HG02973 (cell line): ENCODE measurements at regions not wholly inside any gene's neighbourhood (a gene's known extent, or its start where the extent isn't known, plus 50 kb on each side); places are given as distances from the start of the nearest gene placed in this dataset.
"Not testable (repeated sequence)": the region's sequence is repeated elsewhere in the genome, so short reads cannot be mapped to it uniquely, and the experiment has no call there.

ENCODE experiments used
- ATAC-seq: cut with Tn5 transposase; IDR thresholded peaks from one replicate; pipeline ENCODE4 v1.9.1; 2021; ENCODE audit warnings: moderate library complexity; ENCODE audit not compliant: unreplicated experiment

DNA sequence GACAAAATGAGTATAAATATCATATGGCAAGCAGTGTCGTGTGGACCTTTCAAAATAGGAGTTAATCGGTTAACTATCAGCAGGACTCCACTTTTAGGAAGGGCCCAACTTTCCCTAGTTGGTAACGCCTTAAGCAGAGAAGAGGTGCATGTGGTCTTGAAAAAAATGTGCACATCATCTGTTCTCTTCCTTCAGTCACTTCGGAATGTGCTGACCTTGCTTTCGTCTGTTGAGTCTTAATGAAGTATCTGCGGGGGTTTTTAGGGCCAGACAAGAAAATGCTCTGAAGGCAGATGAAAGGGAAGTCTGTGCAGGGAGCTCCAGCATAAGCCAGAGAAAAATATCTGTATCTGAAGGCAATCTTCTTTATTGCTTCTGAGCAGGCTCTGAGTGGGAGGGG lies 185.2 kb downstream of the AEBP2 start:
- no peak for ATAC-seq

DNA sequence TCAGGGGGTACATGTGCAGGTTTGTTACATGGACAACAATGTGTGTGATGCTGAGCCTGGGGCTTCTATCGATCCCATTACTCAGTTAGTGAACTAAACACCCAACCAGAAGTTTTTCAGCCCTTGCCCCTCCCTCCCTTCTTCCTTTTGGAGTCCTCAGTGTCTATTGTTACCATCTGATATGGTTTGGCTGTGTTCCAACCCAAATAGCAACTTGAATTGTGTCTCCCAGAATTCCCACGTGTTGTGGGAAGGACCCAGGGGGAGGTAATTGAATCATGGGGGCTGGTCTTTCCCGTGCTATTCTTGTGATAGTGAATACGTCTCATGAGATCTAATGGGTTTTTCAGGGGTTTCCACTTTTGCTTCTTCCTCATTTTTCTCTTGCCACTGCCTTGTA lies 186.3 kb downstream of the AEBP2 start:
- ATAC-seq = not testable (repeated sequence)

DNA sequence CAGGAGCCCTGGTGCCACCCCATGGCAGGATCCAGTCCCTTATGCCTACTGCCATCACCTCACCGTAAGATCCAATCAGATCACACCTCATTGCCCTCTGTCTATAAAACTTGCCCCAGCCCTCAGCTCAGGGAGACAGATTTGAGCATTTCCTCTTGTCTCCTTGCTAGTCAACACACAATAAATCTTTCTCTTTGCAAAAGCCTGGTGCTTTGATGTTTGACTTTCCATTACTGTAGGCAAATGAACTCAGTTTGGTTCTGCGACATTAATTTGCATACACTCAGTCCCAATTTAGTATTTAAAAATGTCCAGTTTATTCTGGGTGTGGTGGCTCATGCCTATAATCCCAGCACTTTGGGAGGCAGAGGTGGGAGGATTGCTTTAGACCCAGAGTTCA lies 188.4 kb downstream of the AEBP2 start:
- no peak for ATAC-seq

DNA sequence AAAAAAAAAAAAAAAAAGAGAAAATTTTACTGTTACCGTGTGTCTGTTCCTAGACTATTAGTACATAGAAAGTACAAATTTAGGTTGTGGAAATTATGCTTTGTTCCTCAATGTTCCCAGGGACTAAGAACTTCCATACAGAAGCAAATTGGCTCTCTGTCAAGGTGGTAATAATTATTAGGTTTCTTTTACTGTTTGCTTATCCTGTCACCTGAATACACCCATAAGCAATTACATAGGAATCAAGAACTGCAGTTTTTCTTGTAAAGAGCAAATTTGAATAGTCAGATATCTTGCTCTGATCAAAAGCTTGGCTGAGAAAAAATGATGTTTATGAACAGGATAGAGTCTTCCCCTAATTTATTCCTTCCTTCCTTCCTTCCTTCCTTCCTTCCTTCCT lies 191.2 kb downstream of the AEBP2 start:
- ATAC-seq = no peak

DNA sequence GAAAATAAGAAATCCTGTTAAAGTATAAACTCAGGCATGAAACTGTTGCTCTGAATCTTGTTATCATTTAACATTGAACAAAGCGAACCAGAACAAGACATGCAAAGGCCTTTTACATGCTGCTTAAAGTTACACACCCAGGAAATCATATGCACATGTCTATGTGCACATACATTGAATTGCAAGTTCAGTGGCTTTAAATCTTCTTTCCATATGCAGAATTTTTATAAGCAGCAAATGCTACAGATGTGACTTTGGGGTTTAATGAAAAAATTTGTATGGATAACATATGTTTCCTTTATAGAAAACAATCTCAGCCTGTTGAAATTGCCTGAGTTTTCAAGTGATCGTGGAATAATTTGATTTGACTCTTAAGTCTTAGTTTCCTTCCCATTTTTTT lies 193.9 kb downstream of the AEBP2 start:
- no peak for ATAC-seq

DNA sequence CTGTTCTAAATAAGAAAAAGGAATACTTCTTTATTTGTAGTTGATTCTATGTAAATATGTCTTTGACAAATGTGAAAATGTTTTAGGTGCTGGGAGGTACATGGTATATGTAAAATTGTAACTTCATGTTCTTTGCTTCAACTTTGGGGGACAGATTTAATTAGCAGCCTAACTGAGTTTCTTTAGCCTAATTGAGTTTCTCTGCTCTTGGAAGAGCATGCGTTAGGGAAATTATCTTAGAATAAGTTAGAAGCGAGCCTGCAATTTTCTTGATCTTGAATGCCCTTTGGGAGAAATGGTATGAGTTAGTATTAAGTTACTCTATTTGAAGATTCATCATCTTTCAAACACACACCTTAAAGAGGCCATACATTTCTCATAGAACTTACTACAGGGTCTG lies 194.3 kb downstream of the AEBP2 start:
- no peak for ATAC-seq

DNA sequence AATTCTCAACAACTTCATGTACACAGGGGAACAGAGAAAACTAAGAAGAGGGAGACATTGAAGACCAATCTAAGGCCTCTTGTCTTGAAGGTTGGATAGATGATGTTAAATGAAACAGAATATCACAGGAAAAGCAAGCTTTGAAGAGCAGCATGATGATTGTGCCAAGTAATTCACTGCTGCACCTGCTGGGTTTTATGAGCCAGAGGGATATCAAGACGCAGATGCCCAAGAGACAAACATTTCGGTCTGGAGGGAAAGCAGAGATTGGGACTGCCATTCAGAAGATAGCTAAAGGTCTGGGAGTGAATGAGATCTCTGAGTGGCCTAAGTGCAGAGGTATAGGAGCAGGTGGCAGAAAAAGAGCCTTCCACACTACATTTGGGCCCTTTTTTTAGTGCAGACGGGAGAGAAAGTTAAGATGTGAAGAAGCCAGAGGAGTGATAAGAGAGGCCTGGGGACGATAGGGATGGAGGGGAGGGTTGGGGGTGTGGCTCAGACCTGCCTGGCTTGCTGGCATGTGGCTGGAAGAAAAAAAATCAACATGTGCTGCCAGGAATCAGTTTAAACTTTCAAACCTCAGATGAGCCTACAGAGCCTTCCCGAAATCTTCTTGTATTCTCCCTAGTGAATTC lies 200.6 kb downstream of the AEBP2 start:
- no peak for ATAC-seq

DNA sequence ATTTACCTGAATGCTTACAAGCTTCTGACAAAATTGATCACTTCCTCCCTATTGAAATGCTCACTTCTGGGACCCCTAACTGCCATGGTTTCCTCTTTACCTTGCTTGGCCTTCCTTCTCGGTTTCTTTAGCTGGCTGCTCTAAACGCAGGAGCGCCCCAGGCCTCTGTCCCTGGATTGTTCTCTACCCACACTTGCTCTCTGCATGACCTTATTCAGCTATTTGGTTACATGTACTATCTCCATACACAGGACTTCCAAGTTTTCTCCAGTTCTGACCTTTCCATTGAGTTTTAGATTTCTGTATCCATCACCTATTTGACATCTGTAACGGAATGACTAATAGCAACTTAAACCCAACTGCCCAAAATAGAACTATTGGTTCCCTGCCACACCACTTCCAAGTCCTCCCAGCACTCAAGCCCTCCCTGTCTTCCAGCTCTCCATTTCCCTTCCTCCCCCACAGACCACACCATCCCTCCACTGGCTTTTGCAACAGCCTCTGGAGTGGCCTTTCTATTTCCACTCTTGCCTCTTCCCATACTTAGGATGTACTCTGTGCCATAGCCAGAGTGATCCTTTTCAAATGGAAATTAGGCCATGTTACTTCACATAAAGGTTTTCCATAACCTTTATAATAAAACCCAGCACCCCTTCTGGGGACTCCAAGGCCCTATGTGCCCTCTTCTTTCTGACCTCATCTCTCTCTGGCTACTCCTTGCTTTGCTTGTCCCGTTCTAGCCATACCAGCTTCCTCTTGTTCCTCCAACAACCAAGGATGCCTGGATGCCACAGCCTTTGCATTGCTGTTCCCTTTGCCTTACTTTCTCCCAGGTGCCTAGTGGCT lies 202.2 kb downstream of the AEBP2 start:
- ATAC-seq = no peak

DNA sequence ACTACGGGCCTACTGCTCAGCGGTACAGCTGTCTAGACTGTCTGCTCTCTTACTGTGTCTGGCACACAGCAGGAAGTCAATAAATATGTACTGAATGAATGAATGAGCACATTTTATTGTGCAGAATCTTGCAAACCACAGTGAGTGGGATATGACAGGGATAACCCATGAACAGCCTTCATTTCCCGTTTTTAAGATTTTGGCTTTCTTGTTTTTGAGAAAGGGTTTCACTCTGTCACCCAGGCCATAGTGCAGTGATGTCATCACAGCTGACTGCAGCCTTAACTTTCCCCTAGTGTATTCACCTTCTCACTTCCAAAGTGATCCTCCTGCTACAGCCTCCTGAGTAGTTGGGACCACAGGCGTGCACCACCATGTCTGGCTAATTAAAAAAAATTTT lies 203.1 kb downstream of the AEBP2 start:
- ATAC-seq = no peak

DNA sequence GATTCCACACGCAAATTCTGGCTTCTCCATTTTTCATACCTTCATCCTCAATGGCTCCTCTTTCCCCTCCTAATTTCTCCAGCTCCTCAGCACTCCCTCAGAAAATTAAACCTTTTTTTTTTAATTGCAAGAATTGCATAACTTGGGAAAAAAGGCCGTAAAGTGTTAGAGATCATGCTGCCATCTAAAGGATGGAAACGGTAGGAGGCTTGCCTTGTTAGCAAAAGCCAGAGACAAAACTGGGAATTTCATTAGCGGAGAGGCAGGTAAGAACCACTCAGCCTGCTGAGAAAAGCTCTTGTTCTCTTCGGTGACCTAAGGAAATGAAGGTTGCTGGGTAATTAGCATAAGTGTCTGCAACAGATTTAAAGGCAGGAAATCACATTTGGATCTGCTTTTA lies 204.3 kb downstream of the AEBP2 start:
- ATAC-seq = no peak

DNA sequence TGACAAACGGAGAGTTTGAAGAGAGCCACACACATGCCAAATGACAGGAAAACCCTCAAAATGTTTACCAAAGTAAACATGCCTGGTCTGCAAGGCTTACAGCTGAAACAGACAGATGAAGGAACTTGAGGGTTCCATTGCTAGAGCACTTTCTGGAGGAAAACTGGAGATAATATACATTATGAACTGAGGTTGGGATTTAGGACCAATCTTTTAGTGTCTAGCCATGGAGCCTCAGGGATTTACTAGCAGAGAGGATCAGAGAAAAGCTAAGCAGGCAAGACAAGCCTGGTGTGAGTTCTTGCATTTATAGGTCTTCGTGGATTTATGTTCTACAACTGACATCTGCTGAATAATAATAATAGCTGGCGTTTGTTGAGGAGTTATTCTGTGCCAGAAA lies 205.3 kb downstream of the AEBP2 start:
- ATAC-seq = no peak

DNA sequence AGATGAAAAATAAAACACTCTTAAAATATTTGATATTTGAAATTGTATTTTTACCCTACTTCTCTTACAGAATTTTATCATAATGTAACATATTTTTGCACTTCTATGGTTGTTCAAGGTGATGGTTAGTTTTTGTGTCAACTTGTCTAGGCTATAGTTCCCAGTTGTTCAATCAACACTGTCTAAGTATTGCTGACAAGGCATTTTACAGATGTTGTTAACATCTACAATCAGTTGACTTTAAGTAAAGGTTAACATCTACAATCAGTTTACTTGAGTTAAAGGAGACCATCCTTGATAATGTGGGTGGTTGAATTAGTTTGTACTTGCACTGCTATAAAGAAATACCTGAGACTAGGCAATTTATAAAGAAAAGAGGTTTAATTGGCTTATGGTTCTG lies 206.5 kb downstream of the AEBP2 start:
- no peak for ATAC-seq

DNA sequence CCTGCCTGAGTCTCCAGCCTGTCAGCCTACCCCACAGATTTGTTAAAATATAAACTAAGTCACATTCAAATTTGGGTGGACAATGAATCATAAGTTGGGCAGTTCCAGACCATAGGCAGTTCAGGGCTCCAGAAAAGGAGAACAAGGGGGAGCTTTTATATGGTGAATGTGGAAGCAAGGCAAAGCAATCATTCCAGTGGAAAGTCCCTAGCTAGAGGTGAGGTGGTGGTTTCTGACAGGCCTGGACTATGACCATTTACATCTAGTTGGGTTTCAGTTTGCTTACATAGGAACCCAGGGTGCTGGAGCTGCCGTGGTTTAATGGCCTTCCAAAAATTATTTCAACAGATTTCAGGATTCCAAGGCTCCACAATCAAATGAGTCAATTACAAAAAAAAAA lies 207.3 kb downstream of the AEBP2 start:
- no peak for ATAC-seq

DNA sequence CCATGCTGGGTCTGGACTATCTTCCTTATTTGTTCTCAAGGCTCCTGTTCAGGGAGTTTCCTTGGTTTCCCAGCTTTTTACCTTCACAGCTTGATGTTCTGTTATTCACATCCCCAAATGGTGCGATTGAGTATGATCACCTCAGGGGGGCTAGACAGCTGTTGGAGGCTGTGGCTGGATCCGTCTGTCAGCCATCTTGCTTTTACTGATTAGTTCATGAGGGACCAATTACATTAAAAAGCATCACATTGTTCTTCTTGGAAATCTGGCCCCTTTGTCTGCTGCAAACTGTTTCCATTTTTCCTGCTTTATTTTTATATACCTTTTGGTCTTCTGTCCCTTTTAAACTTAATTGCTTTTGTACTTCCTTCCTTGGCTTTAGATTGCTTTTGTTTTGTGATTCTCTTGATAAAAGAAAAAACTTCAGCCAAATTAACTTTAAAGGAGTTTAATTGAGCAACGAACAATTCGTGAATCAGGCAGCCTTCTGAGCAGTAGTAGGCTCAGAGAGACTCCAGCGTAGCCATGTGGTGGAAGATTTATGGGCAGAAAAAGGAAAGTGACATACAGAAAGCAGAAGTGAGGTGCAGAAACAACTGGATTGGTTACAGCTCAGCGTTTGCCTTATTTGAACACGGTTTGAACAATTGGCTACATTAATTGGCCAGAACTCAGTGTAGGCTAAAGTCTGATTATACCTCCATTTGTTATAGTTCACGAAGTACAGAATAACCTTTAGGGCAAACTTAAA lies 208.7 kb downstream of the AEBP2 start:
- no peak for ATAC-seq

DNA sequence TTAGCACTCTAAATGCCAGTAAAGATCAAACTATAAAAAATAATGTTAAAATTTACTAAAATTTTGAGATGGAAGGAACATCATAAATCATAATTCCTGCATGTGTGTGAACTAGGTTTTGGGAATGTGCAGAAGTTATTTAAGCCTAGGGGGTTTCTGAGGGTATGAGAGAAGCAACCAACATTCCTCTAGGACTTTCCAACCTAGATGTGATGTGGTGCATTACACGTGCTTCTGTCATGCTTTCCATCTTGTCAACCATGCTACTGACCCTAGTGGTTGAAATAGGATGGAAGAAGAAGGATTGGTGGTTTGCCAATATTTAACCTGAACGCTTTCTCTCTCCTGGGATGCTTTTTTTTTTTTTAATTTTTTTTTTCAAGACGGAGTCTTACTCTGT lies 209.3 kb downstream of the AEBP2 start:
- no peak for ATAC-seq

DNA sequence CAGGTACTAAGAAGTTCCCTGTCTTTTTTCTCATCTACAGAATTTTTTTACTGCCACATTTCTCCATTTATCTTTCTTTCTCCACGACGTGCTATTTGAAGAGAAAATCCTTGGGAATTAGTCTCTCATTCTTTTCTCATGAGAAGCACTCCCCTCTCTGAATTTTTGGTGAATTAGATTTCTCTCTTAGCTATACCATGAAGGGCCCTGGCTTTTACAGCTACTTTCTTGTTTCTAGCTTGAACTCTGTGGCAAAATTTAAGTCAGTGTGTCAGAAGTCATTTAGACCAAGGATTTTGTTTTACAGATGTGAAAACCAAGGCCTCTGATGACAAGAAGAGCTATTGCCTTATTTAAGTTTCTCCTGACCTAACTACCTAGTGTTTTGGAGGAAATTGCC lies 213.1 kb downstream of the AEBP2 start:
- no peak for ATAC-seq

DNA sequence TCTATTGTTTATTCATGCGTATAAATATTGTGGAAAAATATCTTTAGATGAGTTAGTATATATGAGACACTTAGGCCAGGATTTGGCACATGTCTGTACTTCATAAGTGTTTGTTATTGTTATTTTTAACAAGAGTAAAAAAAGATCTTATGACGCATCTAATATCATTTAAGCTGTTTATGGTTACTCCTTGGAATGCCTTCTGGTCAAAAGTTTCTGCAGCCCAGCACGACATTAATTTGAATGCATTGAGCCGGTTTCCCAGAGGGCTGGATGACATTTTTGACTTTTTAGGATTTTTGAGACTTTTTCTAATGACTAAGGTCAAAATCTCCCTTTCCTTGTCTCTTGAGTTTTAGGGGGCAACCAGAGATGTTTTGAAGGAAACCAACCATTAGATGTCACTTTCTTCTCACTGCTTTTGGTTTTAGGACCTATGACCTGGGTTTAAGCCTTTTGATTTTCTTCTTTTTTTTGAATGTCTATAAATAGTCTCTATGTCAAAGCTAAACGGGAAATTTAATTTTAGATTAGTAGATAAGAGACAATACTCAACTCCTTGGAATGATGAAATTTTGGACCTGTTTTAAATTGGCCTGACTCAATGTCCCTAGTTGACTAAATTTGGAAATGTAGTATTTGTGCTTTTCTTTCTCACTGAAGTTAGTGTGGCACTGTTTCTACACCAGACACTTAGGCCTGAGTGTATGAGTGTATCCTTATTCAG lies 215.5 kb downstream of the AEBP2 start:
- no peak for ATAC-seq

DNA sequence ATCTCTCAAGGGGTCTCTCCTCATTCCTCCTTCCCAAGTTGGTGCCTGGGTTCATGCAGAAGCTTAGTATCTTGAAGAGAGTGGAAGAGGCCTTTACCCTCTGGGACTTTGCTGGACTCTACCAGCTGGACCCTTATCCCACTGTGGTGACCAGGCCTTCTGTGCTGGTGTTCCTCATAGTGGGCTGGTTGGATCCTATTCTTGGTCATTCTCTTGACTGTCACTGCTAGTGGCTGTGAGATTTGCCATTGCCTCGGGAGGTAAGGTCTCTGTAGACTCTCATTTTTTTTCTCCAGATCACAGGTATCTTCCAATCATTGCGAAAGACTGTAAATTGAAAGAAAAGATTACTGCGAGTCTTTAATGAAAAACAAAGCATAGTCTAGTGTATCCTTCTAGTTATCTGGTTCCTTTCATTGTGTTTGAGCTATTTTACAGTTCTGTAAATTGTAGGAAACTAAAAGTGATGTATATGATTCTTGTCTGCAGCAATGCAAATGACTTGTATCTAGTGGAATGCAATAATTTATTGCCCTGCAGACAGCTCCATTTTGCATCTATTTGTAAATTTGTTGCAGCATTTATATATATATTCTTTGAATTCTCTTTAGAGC lies 217.9 kb downstream of the AEBP2 start:
- no peak for ATAC-seq

DNA sequence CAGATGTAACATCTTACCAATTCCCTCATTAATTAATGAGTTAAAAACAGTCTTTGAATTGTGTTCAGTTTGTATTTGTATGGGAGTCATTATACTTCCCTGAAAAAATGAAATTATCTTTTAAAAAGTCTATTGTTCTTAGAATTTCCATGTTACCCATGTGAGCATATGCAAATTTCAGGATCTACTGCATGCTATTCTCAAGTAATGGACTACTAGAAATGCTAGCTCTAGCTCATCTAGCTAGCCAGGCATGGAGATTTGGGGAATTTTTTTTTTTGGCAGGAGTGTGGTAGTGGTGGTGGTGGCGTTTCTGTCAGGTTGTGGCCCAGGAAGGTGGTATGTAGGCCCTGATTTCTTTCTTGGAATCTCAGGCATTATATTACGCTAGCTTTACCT lies 218.4 kb downstream of the AEBP2 start:
- no peak for ATAC-seq

DNA sequence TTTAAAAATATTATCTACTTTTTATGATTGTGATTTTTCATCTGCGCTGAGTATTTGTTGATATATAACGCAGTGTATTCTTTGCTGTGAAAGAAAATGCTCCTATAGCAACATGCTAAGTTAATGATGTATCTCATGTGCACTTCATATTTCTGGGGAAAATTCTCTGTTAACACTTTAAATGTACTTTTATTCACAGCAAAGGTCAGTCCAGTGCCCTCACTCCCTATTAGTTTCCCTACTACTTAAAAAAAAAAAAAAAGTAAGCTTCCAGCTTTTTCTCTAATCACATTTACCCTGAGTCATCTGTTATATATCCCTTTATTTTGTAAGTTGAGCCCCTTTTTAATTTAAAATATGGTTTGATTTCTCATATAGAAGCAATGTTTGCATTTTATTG lies 219.8 kb downstream of the AEBP2 start:
- ATAC-seq = no peak

DNA sequence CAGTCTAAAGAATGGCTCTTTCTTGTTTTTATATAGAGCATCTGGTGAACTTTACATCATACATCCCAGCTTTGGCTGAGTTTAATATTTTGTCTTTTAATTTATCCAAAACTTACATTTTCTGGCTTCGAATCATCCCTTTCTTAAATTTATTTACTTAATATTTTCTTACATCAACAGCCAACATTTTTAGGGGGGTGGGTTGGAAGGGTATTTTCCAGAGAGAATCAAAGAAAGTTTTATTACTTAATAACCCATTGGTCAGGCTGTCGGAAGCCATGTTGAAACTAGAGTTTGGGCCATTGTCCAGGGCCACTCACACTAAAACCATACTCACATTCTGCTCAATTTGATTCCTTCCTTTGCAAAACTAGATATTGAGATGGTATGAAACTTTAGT lies 220.2 kb downstream of the AEBP2 start:
- no peak for ATAC-seq
